Hippocampal formation (tissue), 2 donors: ENCODE measurements at regions not wholly inside any gene's neighbourhood (a gene's known extent, or its start where the extent isn't known, plus 50 kb on each side); places are given as distances from the start of the nearest gene placed in this dataset.

Experiments used
- DNase-seq, 2 donors: peaks; one replicate each; lab custom pipeline; 2025; lab: John Stamatoyannopoulos, UW

DNA sequence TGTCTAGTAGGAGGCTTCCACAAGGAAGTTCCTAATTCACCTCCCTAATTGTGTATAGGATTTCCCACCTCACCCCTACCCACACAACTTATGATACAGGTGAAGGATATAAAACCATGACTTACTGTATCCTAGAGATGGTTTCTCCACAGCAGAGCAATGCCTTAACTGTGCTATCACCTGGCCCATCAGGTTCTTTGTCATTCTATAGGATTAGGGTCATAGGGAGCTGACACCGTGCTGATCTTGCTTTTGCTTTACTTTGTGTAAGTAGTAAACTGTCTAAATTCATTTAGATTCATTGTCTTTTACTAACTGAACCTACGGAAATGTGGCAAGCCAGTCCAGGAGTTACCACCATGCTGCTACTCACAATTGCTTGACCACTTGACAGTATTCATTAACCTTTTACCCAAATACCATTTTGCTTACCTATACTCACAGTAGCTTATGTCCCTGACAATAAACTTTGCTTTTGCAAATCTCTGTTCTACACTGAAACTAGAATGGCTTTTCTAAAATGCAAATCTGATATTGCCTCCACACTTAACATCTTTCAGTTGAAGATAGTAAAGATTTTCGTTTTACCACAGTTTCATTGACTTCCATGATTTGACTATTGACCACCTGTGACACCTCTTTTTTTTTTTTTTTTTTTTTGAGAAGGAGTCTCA is 147.6 kb downstream of the IFI44 start:
- no peak for DNase-seq

DNA sequence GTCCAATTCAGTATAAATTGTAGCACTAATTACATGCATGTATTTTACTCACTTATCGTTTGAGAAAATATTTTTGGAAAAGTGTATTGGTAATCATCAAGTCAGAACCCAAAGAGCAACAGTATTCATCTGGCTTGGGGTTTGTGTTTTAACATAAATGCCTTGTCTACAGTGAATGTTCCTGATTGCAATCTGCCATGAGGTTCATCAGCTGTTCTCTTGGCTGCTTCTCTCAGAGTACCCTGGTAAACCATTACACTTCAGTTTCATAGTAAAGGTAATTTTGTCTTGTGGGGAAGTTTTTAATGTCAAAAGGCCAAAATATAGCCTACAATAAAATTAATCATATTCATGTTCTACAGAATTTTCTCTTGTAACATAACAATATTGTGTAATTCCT is 150.3 kb downstream of the IFI44 start:
- DNase-seq, result no peak

DNA sequence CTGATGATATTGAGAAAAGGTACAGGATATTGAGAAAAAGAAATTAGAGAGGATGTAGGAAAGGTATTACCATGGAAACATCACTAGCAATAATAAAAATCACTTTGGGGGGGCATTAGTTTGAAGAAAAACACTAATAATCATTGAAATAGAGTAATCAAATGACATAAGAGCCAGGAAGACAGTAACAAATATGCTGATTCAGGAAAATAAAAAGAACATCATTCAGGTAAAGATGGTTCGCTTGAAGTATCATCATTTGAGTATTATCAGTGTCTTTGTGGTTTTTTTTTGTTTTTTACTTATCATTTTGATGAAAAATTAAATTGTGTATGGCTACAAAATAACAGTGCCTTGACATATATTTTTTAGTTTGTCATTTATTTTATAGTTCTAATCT is 164.5 kb downstream of the IFI44 start:
- DNase-seq, result no peak

DNA sequence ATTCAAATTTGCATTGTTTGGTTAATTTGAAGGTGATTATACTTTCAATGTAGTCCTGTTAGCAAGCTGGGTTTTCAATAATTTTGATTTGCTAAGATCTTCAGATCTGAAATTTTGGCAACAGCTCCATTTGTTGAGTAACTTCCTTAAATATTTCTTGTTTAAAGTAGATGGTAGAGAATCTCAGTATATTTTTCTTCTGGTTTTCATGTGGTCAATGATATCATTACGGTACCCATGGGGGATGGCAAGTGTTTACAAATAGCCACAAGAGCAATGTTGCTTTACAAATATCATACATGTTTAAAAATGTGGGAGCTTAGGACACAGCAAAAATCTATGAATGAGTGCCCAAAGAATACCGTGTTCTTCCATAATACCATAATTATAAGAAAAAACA is 175.9 kb downstream of the IFI44 start:
- no peak for DNase-seq

DNA sequence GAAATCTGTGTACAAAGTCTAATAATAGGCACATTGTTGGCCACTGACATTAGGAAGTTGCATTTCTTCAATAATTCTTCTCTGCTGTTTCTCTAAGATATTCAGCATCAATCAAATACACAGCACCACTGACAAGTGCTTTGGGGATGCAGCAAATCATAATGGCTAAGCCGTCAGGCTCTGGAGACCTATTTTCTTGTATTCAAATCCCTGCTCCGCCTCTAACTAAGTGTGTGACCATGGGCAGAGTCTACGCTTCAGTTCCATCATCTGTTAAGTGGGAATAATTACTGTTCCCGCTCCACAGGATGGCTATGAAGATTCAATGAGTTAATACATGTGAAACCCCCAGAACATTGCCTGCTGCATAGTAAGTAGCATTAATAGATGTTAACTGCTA is 176.9 kb downstream of the ADGRL4 start:
- no peak for DNase-seq

DNA sequence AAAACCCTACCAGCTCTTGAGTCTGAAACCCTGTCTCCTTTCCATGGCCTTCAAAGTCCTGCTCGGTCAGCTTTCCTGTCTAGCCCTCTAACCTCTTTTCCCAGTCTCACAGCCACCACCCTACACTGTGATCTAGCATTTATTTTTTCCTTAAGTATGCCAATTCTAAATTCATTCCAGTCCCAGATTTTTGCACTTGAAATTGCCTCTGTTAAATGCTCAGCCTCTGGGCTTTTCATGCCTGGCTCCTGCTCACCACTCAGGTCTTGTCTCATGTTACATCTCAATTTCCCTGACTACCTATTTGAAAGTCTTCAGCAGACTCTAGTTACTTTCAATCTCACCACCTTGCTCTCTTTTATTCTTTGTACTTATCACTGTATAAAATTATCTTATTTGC is 176.2 kb downstream of the ADGRL4 start:
- DNase-seq, result no peak

DNA sequence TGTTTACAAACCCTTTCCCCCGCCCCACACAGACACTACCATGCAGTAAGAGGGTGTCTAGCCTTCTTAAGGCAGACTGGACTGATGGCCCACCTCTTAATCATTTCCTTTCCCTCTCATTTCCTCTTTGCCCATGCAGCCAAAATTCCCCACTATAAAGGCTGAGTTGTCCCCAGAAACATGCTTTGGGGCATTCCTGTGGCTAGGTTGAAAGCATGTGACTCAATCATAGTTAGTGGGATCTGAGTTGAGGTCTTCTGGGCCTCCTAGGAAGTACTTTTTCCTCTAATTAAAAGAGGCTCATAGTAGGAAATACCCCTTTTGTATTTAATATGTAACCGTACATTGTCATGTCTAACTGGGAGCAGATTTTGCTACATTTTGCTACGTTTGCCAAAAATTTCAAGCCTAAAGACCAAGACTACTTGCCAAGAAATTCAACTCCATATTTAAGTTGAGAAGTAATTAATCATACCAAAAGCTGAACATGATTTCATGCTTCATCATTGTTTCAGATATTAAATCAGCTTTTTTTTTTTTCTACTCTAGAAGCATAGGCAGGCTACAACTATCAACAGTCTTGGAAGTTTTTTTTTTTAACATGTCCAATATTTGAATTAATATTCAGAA is 174.7 kb downstream of the ADGRL4 start:
- no peak for DNase-seq

DNA sequence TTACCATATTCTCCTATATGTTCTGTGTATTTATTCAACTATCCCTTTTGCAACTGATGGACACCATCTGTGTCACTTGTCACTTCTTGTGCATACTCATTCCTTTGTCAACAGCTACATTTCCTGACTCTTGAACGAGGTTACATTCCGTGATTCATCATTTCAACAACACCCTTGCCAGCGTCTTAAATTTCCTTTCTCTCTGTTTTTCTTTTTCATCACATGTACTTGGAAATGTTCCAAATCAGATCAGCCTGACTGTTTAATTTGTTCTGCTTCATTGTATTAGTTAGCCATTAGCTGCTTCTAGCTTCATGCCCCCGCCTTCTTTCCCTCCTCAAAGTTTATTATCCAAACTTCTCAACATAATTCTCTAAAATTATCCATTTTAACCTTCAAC is 173.0 kb downstream of the ADGRL4 start:
- no peak for DNase-seq

DNA sequence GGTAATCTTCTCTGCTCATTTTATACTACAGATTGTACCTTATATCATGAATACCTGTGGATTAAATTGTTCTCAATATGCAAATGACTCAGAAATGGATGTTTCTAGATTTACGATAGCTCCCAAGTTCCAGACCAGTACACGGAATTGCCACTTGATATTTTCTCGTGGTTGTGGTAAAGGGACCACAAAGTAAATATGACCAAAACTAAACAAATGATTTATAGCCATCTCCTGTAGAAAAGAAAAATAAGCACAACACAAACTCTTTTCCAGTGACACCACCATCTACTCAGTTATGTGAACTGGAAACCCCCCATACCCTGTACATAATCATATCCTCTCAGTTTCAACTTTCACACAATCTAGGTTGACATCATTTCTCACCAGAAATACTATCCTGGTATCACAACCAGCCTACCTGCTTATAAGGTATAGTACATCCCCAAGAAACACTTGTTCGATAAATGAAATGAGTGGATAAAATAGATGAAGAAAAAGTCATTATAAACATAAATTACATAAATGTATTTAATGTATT is 172.3 kb downstream of the ADGRL4 start:
- no peak for DNase-seq

DNA sequence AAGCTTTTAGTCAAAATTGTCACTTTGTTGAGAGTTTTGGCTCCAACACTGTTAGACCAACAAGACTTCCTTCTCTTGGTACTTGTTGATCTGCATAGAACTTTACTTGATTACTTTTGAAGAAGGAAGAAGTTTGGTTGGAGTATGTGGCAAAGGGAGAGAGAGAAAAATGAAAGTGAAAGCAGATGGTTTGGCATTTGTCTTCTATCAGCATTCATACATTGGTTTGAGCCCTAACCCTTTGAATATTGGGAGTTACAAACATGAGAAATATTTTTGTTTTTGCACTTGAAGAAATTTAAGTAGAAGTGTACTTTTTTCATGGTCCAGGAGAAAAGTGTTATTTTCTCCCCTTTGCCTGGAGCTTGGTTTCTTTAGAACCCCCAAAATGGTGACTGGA is 169.8 kb downstream of the ADGRL4 start:
- DNase-seq, result no peak

DNA sequence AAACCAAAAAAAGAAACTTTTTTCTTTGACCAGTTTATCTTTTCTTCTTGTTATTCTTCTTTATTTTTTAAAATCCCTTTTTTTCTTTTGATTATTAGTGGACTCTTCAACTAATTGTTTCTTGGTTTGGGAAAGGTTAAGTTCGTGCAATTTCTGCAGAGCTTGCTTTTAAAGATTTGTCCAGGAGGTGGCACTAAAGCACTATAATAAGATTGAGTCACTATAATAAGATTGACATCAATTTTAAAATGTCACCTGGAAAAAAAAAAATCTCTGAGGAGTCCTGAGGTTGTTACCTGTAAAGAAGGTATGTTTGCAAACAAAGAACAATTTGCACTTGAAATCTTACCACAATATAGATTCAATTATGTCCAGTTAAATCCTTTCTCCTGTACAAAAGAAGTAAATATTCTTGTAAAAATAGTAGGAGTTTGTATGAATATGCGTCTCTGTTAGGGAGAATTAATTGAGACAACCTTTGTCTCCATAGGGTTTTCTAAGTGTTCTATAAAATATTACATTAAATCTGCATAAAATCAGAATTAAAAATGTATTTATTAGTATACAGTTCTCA is 166.7 kb downstream of the ADGRL4 start:
- no peak for DNase-seq
